SU-DHL-6 (cell line): ENCODE measurements at regions not wholly inside any gene's neighbourhood (a gene's known extent, or its start where the extent isn't known, plus 50 kb on each side); places are given as distances from the start of the nearest gene placed in this dataset.

Experiments used
- H2AFZ ChIP-seq: fragments of 200-600 bp; sonication (generic); 2 replicates; pipeline ENCODE4 v1.6.1; 2014; ENCODE audit warnings: low read depth, mild to moderate bottlenecking, moderate library complexity, mixed read lengths, antibody characterized with exemption, low read length; ENCODE audit not compliant: severe bottlenecking
- H3F3A ChIP-seq: fragments of 200-600 bp; shearing (Covaris generic); 2 replicates; pipeline ENCODE4 v1.6.0; 2016; ENCODE audit warnings: antibody characterized with exemption, mild to moderate bottlenecking; ENCODE audit not compliant: insufficient read depth
- H3K27ac ChIP-seq: fragments of 200-600 bp; sonication (generic); 2 replicates; pipeline ENCODE4 v1.5.1; 2016; ENCODE audit warnings: low read depth, mild to moderate bottlenecking, low read length, moderate library complexity, mixed read lengths
- H3K27me3 ChIP-seq: fragments of 200-600 bp; sonication (generic), shearing (Covaris generic); 2 replicates; pipeline ENCODE4 v1.6.0; 2014; ENCODE audit warnings: mild to moderate bottlenecking, low read length
- H3K36me3 ChIP-seq: fragments of 200-600 bp; sonication (generic); 2 replicates; pipeline ENCODE4 v1.6.1; 2014; ENCODE audit warnings: mild to moderate bottlenecking, low read length, mixed read lengths
- H3K4me2 ChIP-seq: fragments of 300-600, 200-600 bp; shearing (Covaris generic), sonication (generic); 2 replicates; pipeline ENCODE4 v1.6.0; 2014; ENCODE audit warnings: low read length, low read depth, mild to moderate bottlenecking; ENCODE audit not compliant: poor library complexity, severe bottlenecking
- H3K4me3 ChIP-seq: fragments of 200-600 bp; sonication (generic); 2 replicates; pipeline ENCODE4 v1.5.1; 2014; ENCODE audit warnings: antibody characterized with exemption, low read length, mild to moderate bottlenecking, mixed read lengths; ENCODE audit not compliant: insufficient read depth, poor library complexity, severe bottlenecking
- H3K79me2 ChIP-seq: fragments of 200-600 bp; sonication (generic); 2 replicates; pipeline ENCODE4 v1.6.1; 2014; ENCODE audit warnings: mild to moderate bottlenecking, low read length, moderate library complexity; ENCODE audit not compliant: insufficient read depth
- H3K9ac ChIP-seq: fragments of 200-600 bp; sonication (generic); 2 replicates; pipeline ENCODE4 v1.7.0; 2014; ENCODE audit warnings: mild to moderate bottlenecking, low read length
- H3K9me2 ChIP-seq: fragments of 200-600 bp; sonication (generic); replicated peaks from 2 replicates; pipeline ENCODE4 v1.6.1; 2014; ENCODE audit warnings: low read length; ENCODE audit not compliant: insufficient read depth
- H3K9me3 ChIP-seq: fragments of 200-600 bp; sonication (generic); 2 replicates; pipeline ENCODE4 v1.6.1; 2014; ENCODE audit warnings: low read length, mixed read lengths; ENCODE audit not compliant: insufficient read depth
- H4K20me1 ChIP-seq: fragments of 200-600 bp; sonication (generic); 2 replicates; pipeline ENCODE4 v1.6.1; 2014; ENCODE audit warnings: low read depth, mild to moderate bottlenecking, antibody characterized with exemption, low read length, moderate library complexity, mixed read lengths
- EZH2phosphoT487 ChIP-seq: fragments of 200-600 bp; sonication (generic), shearing (Covaris generic); conservative IDR thresholded peaks from 2 replicates; pipeline ENCODE4 v1.6.1; 2018; ENCODE audit warnings: mild to moderate bottlenecking, antibody characterized with exemption, low read length, moderate library complexity, mixed read lengths
- TF ChIP-seq, protein P1 (sequence below): fragments of 200-600 bp; sonication (generic); IDR thresholded peaks from one replicate; pipeline ENCODE4 v1.5.1; 2017; ENCODE audit warnings: antibody characterized with exemption, mild to moderate bottlenecking, low read length, moderate library complexity; ENCODE audit not compliant: insufficient read depth, poor library complexity, severe bottlenecking

DNA sequence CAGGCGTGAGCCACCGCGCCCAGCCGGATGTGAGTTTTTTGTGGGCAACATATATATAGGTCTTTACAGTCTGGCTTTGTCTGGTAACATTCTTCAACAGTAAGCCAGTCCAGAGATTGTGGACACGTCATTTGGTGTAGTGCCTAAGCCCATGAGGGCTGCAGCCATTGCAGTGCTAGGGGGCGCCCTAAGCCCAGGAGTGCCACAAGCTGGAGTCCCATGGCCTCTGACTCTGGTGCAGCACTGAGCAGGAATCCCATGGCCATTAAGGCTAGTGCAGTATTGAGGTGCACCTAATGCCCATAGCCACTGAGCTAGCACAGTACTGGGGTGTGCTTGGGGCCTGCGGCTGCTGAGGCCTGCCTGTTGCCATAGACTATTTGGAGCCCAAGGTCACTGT, 136.4 kb upstream of the NDN start:
- Histone ChIP-seq H3K27me3 (no peaks in the 10 kb centered on the region), H3K4me2 (no peak overlapping the region), H3K9me3 (no peaks in the 10 kb centered on the region), H3K27ac (no peak overlapping the region), H2AFZ (no peak overlapping the region), H3K36me3 (no peaks in the 10 kb centered on the region), H3K9me2 (no peaks in the 10 kb centered on the region), H3K9ac (no peak overlapping the region), H3K79me2 (no peaks in the 10 kb centered on the region), H4K20me1 (no peaks in the 10 kb centered on the region), H3F3A (no peaks in the 10 kb centered on the region), H3K4me3 (no peak overlapping the region)
- no peak for TF ChIP-seq EZH2phosphoT487
- TF ChIP-seq, protein P1, sequence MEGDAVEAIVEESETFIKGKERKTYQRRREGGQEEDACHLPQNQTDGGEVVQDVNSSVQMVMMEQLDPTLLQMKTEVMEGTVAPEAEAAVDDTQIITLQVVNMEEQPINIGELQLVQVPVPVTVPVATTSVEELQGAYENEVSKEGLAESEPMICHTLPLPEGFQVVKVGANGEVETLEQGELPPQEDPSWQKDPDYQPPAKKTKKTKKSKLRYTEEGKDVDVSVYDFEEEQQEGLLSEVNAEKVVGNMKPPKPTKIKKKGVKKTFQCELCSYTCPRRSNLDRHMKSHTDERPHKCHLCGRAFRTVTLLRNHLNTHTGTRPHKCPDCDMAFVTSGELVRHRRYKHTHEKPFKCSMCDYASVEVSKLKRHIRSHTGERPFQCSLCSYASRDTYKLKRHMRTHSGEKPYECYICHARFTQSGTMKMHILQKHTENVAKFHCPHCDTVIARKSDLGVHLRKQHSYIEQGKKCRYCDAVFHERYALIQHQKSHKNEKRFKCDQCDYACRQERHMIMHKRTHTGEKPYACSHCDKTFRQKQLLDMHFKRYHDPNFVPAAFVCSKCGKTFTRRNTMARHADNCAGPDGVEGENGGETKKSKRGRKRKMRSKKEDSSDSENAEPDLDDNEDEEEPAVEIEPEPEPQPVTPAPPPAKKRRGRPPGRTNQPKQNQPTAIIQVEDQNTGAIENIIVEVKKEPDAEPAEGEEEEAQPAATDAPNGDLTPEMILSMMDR = peak; percentile 21

DNA sequence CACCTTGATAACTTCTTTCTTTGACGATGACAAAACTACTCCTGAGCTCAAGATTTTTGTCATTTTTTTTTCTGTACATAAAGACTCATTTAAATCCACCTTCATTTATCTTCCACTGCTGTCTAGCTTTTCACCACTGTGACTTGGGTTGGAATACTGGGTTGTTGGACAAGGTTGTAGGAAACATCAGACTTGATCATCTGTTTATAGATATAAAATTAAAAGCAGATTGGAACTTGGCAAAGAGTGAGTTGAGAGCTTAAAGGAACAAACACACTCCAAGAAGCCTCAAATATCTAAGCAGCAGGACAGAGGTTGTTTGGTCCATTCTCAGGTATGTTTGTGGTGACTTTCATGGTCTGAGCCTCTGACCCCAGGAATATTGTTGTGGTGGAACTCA, 141.7 kb upstream of the NDN start:
- no peak overlapping the region for H2AFZ ChIP-seq
- H3K9me2 ChIP-seq = no peaks in the 10 kb centered on the region
- H3K9me3 ChIP-seq = no peaks in the 10 kb centered on the region
- no peaks in the 10 kb centered on the region for H3K36me3 ChIP-seq
- H4K20me1 ChIP-seq = no peaks in the 10 kb centered on the region
- TF ChIP-seq, protein P1 = no peak
- no peak for TF ChIP-seq EZH2phosphoT487
- H3K4me2 ChIP-seq = no peak overlapping the region
- no peak overlapping the region for H3K27ac ChIP-seq
- H3K79me2 ChIP-seq = no peaks in the 10 kb centered on the region
- no peak overlapping the region for H3K4me3 ChIP-seq
- H3F3A ChIP-seq = no peaks in the 10 kb centered on the region
- no peak overlapping the region for H3K9ac ChIP-seq
- no peaks in the 10 kb centered on the region for H3K27me3 ChIP-seq

DNA sequence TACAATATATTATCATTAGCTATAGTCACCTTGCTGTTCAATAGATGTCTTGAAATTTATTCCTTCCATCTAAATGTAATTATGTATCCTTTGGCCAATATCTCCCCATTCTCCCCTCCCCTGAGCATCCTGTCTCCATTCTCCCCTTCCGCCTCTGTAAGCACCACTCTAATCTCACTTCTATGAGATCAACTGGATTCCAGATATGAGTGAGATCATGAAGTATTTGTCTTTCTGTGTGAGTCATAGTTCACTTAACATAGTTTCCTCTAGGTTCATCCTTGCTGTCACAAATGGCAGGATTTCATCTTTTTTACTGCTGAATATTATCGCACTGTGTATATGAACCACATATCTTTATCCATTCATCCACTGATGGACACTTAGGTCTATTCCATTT, 148.8 kb upstream of the NDN start:
- Histone ChIP-seq H3F3A (no peaks in the 10 kb centered on the region), H3K4me2 (no peak overlapping the region), H3K9ac (no peak overlapping the region), H3K9me2 (no peaks in the 10 kb centered on the region), H3K36me3 (no peaks in the 10 kb centered on the region), H3K79me2 (no peaks in the 10 kb centered on the region), H3K9me3 (no peaks in the 10 kb centered on the region), H3K27ac (no peak overlapping the region), H4K20me1 (no peaks in the 10 kb centered on the region), H3K27me3 (no peaks in the 10 kb centered on the region), H3K4me3 (no peak overlapping the region), H2AFZ (no peak overlapping the region)
- TF ChIP-seq EZH2phosphoT487 = no peak
- TF ChIP-seq, protein P1 = no peak
